Muscle of arm (tissue), 1 donor: ENCODE measurements at regions not wholly inside any gene's neighbourhood (a gene's known extent, or its start where the extent isn't known, plus 50 kb on each side); places are given as distances from the start of the nearest gene placed in this dataset.
"Not testable (repeated sequence)": the region's sequence is repeated elsewhere in the genome, so short reads cannot be mapped to it uniquely, and the experiment has no call there.

Experiments used
- DNase-seq: peaks from one replicate; pipeline ENCODE4 v3.0.0-alpha.2; 2013

DNA sequence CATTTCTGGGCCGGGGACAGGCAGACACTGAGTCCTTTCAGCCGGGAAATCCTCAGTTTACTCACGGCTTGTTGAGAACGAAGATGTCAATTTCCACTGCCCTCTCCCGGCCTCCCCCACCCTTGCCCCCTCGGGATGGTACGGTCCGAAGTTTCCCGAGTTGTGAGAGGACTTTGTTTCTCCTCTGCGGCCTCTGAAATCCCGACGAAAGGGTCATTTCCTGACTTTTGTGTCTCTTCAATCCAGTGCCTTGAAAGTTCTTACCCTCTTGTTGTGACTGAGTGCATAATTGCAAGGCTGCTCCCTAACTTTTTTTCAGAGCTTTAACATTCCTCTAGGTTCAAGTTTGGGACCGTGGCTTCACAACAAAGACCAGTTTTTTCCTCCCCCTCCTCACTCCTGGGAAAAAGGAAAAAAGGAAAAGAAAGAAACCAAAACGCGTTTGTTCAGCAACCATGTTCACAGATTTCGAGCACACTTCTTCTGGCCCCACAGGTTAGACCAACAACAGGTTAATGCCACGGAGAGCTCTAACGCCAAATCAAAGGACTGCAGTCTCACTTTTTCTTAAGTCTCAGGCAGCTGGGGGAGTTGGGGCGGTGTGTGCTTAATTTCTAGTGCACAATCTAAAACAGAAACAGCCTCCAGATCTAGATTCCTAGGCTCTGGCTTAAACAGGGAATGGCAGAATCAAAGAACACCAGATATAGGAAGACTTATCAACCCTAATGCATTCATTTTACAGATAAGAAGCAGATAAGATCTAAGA, 138.9 kb downstream of the TMCO5A start:
- peak; percentile 59 for DNase-seq

GRCh38 chr15:38074029-38074428, 139.6 kb downstream of the TMCO5A start:
- DNase-seq, result no peak

DNA sequence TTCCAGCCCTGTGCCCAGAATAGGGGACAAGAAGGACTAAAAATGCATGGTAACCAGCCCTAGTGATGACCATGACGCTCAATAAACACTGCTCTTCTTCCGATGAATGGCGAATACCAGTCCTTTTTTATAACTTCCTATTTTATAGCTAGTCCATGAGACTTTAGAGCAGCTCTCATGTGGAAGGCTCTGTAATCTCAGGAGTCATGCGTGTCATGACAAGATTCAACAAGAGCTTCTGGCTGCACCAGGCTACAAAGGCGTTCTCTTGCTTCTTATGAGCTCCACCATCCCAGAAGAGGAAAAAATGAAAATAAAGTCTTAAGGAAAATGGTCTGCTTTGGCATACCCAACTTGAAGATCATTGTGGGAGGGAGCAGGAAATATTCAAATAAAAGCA, 141.0 kb downstream of the TMCO5A start:
- DNase-seq, result no peak

- no peak for DNase-seq
Observed at GRCh38 chr15:38076786-38077185, 142.3 kb downstream of the TMCO5A start.

GRCh38 chr15:38079236-38079635, 144.8 kb downstream of the TMCO5A start:
- DNase-seq, result no peak

- no peak for DNase-seq
Observed at GRCh38 chr15:38080651-38081275, 146.3 kb downstream of the TMCO5A start.

- DNase-seq, result no peak
Observed at GRCh38 chr15:38084289-38084688, 149.8 kb downstream of the TMCO5A start.

DNA sequence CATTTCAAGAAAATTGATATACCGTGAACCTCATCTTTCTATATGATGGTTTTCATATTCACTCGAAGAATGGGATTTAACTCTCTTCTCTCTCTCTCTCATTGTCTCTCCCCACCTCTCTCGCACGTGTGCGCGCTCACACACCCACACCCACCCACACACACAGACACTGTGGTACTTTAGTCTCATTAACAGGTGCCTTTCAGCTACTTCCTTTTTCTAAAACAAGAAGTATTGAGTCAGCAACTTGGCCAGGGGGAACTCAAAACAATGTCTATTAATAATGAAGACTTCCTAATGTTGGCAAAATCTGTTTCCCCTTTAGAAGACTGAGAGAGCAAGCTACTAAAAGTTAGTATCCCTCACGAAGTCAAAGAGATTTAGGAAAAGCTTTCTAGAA, 150.7 kb downstream of the TMCO5A start:
- DNase-seq, result no peak

DNA sequence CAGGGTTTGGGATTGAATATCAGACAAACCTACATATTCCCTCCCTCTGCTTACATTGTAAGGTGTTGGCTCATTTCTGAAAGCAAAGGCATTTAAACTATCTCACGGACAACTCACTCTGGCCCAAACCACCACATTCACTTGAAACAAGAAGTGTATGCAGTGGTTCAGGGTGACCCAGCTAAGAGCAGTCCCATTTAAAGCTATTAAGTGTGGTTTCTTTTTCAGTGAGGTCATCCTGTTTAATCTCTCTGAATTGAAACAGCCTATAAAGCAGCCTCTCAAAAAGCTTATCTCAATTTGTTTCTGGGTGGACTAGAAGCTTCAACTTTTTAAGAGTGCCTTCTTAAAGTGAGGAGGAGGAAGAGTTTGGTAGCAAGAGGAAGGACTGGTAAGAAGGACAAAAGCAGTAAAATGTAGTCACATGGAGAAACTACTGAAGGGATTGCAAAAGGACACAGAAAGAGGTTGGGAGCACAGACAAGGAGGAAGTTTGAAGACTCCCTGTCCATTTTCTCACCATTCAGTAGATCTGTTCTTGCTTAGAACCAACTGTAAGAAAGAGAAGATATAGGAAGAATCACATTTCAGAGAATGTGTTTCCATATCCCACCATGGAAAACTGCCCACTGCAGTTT, 151.6 kb downstream of the TMCO5A start:
- DNase-seq, result no peak

- no peak for DNase-seq
Observed at GRCh38 chr15:38086611-38087010, 152.2 kb downstream of the TMCO5A start.

DNA sequence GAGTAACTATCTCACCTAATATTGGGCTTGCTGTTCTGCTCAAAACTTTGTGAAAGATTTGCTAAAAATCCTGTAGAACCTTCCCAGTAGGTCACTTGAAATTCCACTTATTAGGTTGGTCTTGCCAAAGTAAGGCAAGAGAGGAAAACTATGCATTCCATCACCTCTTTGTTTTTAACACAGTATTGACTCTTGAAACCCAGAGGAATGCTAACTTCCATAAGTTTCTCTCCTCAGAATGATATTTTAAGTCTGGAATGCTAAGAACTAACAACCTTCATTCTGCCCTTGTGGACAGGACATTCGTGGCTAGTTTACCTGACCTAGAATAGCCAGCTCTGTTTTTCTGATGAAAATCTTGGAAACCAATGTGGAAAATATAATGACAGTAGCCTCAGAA, 154.5 kb downstream of the TMCO5A start:
- no peak for DNase-seq

DNA sequence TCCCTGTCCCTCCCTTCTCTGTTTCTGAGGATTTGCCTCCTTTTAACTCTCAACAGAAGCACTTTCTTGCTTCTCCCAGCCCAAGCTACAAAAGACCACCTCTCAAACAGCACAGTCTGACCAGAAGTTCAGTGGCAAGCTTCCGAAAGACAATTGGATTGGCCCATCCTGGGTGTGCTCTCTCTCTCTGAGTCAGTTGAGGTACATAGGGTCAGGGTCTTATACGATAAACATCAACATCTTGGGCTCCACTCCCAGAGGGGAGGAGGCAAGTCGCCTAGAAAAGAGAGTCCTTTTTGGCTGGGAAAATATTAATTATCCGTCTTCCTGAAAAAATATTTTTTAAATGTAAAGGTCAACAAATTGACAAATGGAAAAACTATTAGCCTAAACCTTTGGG, 155.8 kb downstream of the TMCO5A start:
- DNase-seq, result no peak

- no peak for DNase-seq
Observed at GRCh38 chr15:38090678-38091077, 156.2 kb downstream of the TMCO5A start.

GRCh38 chr15:38091078-38091645, 156.7 kb downstream of the TMCO5A start:
- DNase-seq, result no peak

GRCh38 chr15:38093931-38094330, 158.7 kb upstream of the SPRED1 start:
- no peak for DNase-seq

GRCh38 chr15:38102972-38103371, 149.7 kb upstream of the SPRED1 start:
- DNase-seq, result no peak

GRCh38 chr15:38103564-38103963, 149.1 kb upstream of the SPRED1 start:
- no peak for DNase-seq

GRCh38 chr15:38111070-38111469, 141.6 kb upstream of the SPRED1 start:
- DNase-seq, result no peak

DNA sequence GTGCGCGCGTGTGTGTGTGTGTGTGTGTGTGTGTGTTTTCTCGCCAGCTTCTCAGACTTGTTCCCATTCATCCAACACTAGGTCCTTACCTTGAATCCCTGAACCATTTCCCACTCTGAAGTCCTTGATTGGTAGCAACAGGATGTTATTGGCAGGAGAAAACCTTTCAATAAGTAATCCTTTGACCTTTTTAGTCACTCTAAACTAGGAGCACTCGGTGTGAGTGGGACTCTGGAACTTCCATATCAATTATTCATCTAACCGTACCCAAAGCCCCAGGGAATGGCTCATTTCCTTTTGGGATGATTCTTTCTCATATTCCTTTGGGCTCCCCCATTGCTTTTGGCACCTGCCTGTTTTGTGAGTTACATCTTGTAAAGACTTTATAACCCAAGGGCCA, 140.2 kb upstream of the SPRED1 start:
- DNase-seq, result no peak

DNA sequence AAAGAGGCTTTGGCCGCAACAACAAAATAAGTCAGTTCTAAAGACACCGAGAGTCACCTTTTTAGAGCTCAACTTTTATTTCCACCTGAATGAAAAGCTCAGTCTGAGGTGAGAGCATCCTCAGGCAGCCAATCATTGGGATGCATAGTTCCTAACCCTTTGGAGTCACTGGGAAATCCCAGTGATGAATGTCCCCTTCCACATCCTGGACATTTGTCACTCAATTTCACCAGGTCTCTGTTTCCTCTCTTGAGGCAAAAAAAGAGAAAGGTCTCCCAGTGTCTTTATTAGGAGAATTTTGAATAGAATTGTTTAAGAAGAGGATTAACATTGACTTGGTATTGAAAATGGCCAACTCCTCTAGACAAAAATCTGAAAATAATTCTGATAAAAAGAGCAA, 137.5 kb upstream of the SPRED1 start:
- DNase-seq, result no peak

GRCh38 chr15:38117781-38118180, 134.9 kb upstream of the SPRED1 start:
- DNase-seq, result no peak

- not testable (repeated sequence) for DNase-seq
Observed at GRCh38 chr15:38119865-38120264, 132.8 kb upstream of the SPRED1 start.

GRCh38 chr15:38127306-38127771, 125.3 kb upstream of the SPRED1 start:
- DNase-seq, result no peak
